MM.1S (cell line): ENCODE measurements at regions not wholly inside any gene's neighbourhood (a gene's known extent, or its start where the extent isn't known, plus 50 kb on each side); places are given as distances from the start of the nearest gene placed in this dataset.

ENCODE experiments used
- DNase-seq: peaks from one replicate; pipeline ENCODE4 v3.0.0-alpha.2; 2015
- H2AFZ ChIP-seq: fragments of 300-600 bp; sonication (generic); 2 replicates; pipeline ENCODE4 v1.6.0; 2016; ENCODE audit warnings: antibody characterized with exemption, low read length
- H3F3A ChIP-seq: fragments of 300-600 bp; sonication (generic); 2 replicates; pipeline ENCODE4 v1.6.1; 2016; ENCODE audit warnings: mild to moderate bottlenecking, antibody characterized with exemption, low read length, moderate library complexity, mixed read lengths; ENCODE audit not compliant: insufficient read depth
- H3K27ac ChIP-seq: fragments of 300-600 bp; sonication (generic); 2 replicates; pipeline ENCODE4 v1.5.1; 2016; ENCODE audit warnings: mild to moderate bottlenecking, low read length
- H3K27me3 ChIP-seq: fragments of 300-600 bp; sonication (generic); replicated peaks from 2 replicates; pipeline ENCODE4 v1.6.0; 2016; ENCODE audit warnings: low read length; ENCODE audit not compliant: insufficient read depth
- H3K36me3 ChIP-seq: fragments of 300-600 bp; sonication (generic); replicated peaks from 2 replicates; pipeline ENCODE4 v1.6.1; 2016; ENCODE audit warnings: mild to moderate bottlenecking, low read length, mixed read lengths; ENCODE audit not compliant: insufficient read depth
- H3K4me1 ChIP-seq: fragments of 300-600 bp; sonication (generic); 2 replicates; pipeline ENCODE4 v1.6.1; 2016; ENCODE audit warnings: low read length, mixed read lengths
- H3K4me2 ChIP-seq: fragments of 300-600 bp; sonication (generic); 2 replicates; pipeline ENCODE4 v1.6.0; 2016; ENCODE audit warnings: low read depth, low read length
- H3K4me3 ChIP-seq: fragments of 300-600 bp; sonication (generic); 2 replicates; pipeline ENCODE4 v1.5.1; 2016; ENCODE audit warnings: low read length, mixed read lengths
- H3K79me2 ChIP-seq: fragments of 300-600 bp; sonication (generic); 2 replicates; pipeline ENCODE4 v1.6.1; 2016; ENCODE audit warnings: mixed run types, low read length, mixed read lengths
- H3K9ac ChIP-seq: fragments of 300-600 bp; sonication (generic); 2 replicates; pipeline ENCODE4 v1.6.1; 2016; ENCODE audit warnings: low read length, mixed read lengths
- H3K9me2 ChIP-seq: fragments of 300-600 bp; sonication (generic); replicated peaks from 2 replicates; pipeline ENCODE4 v1.6.1; 2016; ENCODE audit warnings: mild to moderate bottlenecking, low read length, mixed read lengths; ENCODE audit not compliant: insufficient read depth
- H3K9me3 ChIP-seq: fragments of 300-600 bp; sonication (generic); replicated peaks from 2 replicates; pipeline ENCODE4 v1.6.1; 2016; ENCODE audit warnings: mild to moderate bottlenecking, low read length, mixed read lengths; ENCODE audit not compliant: insufficient read depth
- H4K20me1 ChIP-seq: fragments of 300-600 bp; sonication (generic); 2 replicates; pipeline ENCODE4 v1.6.1; 2016; ENCODE audit warnings: mild to moderate bottlenecking, low read length, moderate library complexity, mixed read lengths; ENCODE audit not compliant: insufficient read depth
- CTCF ChIP-seq: fragments of 300-600 bp; sonication (generic); IDR thresholded peaks from 2 replicates; pipeline ENCODE4 v1.5.1; 2016; ENCODE audit warnings: antibody characterized with exemption, low read length, mixed read lengths
- EZH2 ChIP-seq: fragments of 300-600 bp; sonication (generic); optimal IDR thresholded peaks from 2 replicates; pipeline ENCODE3; 2017; ENCODE audit warnings: low read depth, mild to moderate bottlenecking, antibody characterized with exemption, low read length, mixed read lengths
- EZH2phosphoT487 ChIP-seq: fragments of 300-600 bp; sonication (generic); IDR thresholded peaks from 2 replicates; pipeline ENCODE4 v1.6.1; 2018; ENCODE audit warnings: antibody characterized with exemption, low read length

DNA sequence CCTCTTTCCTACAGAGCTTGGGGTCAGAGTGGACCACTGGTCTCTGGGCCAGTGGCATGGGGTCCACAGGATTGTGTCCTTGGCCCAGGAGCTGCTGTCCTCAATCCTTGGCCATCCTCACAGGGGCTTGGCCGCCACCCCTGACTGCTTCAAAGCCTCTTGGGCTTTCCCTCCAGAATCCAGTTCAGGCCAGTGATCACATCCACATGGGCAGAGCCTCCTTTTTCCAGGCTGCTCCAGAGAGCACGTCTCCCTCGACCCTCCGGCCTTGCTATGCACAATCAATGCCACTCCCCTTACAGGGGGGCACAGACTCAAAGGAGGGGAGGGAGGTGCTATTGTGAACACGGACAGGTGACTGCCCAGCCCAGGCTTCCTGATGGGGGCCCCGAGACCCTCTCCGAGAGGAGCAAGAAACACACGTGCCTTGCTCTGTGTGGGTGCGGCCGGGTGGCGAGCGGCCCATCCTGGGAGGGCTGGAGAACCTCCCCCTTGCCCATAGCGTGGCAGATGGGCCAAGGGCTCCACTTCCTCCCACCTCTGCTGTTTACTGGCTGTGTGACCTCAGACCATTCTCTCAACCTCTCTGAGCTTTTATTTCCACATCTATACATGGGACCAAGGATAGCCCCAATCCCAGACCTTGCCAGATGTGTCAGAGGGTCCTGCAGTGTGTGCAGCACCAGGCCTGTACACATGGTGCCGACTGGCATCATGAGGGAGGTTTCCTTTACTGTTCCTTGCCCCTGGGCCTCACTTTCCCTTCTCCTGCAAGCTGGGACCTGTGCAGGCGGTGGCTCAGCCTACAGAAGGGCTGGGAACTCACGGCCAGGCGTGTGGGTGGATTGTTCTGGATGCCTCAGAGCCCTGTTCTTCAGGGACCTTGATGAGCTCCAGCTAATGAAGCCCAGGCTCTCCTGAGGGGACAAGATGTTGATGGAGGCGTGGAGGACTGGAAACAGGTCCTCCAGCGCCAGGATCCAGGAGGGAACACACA lies 229.0 kb upstream of the GSE1 start:
- Histone ChIP-seq H3F3A (no peaks in the 10 kb centered on the region), H3K36me3 (no peaks in the 10 kb centered on the region), H3K9me3 (no peaks in the 10 kb centered on the region), H2AFZ (no peak overlapping the region), H3K4me3 (no peak overlapping the region), H3K9ac (no peak overlapping the region), H4K20me1 (no peaks in the 10 kb centered on the region), H3K27me3 (peaks cover 38% of the 10 kb centered on the region), H3K9me2 (no peaks in the 10 kb centered on the region), H3K4me2 (no peak overlapping the region), H3K4me1 (no peaks in the 10 kb centered on the region), H3K27ac (no peak overlapping the region), H3K79me2 (no peaks in the 10 kb centered on the region)
- TF ChIP-seq EZH2 = no peak
- TF ChIP-seq CTCF = no peak
- no peak for TF ChIP-seq EZH2phosphoT487
- DNase-seq = no peak

- no peaks in the 10 kb centered on the region for H3K36me3 ChIP-seq
- H3K9ac ChIP-seq = no peak overlapping the region
- H4K20me1 ChIP-seq = no peaks in the 10 kb centered on the region
- DNase-seq = no peak
- no peaks in the 10 kb centered on the region for H3K9me3 ChIP-seq
- H3K9me2 ChIP-seq = no peaks in the 10 kb centered on the region
- peaks cover 42% of the 10 kb centered on the region for H3K27me3 ChIP-seq
- no peaks in the 10 kb centered on the region for H3F3A ChIP-seq
- H3K27ac ChIP-seq = no peak overlapping the region
- H3K4me1 ChIP-seq = no peaks in the 10 kb centered on the region
- no peak overlapping the region for H3K4me3 ChIP-seq
- no peaks in the 10 kb centered on the region for H3K79me2 ChIP-seq
- no peak overlapping the region for H2AFZ ChIP-seq
- no peak overlapping the region for H3K4me2 ChIP-seq
- TF ChIP-seq EZH2phosphoT487 (no peak), EZH2 (no peak), CTCF (no peak)
Measured at GRCh38 chr16:85384833-85385462, 228.2 kb upstream of the GSE1 start.

DNA sequence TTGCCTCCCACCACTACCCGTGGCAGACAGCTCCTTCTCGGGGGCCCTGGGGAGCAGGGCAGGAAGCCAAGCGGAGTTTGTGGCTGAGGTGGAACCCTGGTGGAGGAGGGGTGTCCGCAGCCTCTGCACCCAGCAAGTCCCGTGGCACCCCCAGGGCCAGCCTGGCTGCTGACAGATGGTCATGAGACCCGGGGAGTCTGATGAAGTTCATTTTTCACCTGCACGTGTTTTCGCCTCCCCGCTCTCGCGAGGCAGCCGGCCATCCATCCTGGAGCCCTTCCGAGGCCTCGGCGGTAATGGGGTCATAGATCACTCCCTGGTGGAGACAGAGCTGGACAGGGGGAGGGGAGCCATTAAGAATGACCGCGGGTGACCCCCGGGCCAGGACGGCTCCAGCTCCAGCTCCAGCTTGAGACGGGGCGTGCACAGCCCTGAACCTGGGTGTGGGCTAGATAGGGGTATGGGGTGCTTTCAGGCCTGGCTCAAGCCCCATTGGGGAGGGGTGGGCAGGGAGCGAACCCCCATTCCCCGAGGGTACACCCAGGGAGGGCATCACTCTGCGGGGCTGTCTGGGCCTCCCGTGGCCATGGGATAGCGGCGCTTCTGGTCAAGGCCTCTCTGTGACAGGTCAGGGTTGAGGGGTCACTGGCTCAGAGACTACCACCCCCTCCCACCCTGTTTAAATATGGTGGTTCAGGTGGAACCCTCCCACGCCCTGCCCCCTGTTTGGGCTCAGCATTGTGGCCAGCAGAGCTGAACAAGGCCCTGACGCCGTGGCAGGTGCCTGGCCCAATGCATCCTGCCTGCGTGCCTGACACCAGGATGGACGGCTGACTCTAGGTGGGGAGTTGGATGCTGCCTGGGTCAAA lies 227.4 kb upstream of the GSE1 start:
- peaks cover 40% of the 10 kb centered on the region for H3K27me3 ChIP-seq
- no peaks in the 10 kb centered on the region for H3K79me2 ChIP-seq
- no peaks in the 10 kb centered on the region for H3K9me2 ChIP-seq
- H3K36me3 ChIP-seq = no peaks in the 10 kb centered on the region
- no peak for DNase-seq
- H3K27ac ChIP-seq = no peak overlapping the region
- H2AFZ ChIP-seq = no peak overlapping the region
- H3K9ac ChIP-seq = no peak overlapping the region
- no peak for TF ChIP-seq EZH2phosphoT487
- no peak for TF ChIP-seq EZH2
- no peak for TF ChIP-seq CTCF
- no peaks in the 10 kb centered on the region for H4K20me1 ChIP-seq
- no peak overlapping the region for H3K4me2 ChIP-seq
- H3K4me1 ChIP-seq = no peaks in the 10 kb centered on the region
- no peaks in the 10 kb centered on the region for H3F3A ChIP-seq
- no peaks in the 10 kb centered on the region for H3K9me3 ChIP-seq
- no peak overlapping the region for H3K4me3 ChIP-seq
